ENCODE measurements at regions not wholly inside any gene's neighbourhood (a gene's known extent, or its start where the extent isn't known, plus 50 kb on each side); places are given as distances from the start of the nearest gene placed in this dataset.
A peak's percentile ranks its signal among the peaks of the same experiment; 100 is the strongest.

GRCh38 chr1:209364716-209365115, 218.8 kb upstream of the CAMK1G start:
- DNase-seq, result no peak

- no peak for DNase-seq
Measured at GRCh38 chr1:209367061-209367772, 216.3 kb upstream of the CAMK1G start.

- DNase-seq, result no peak
Measured at GRCh38 chr1:209368864-209369598, 214.5 kb upstream of the CAMK1G start.

- DNase-seq, result no peak
Measured at GRCh38 chr1:209370241-209370995, 213.1 kb upstream of the CAMK1G start.

- DNase-seq, result no peak
Measured at GRCh38 chr1:209375097-209375496, 208.4 kb upstream of the CAMK1G start.

GRCh38 chr1:209375671-209376365, 207.7 kb upstream of the CAMK1G start:
- DNase-seq, result no peak

- DNase-seq, result no peak
Measured at GRCh38 chr1:209376774-209377173, 206.7 kb upstream of the CAMK1G start.

- no peak for DNase-seq
Measured at GRCh38 chr1:209377995-209378394, 205.5 kb upstream of the CAMK1G start.

GRCh38 chr1:209379280-209379679, 204.2 kb upstream of the CAMK1G start:
- DNase-seq, result no peak

GRCh38 chr1:209380420-209380819, 203.1 kb upstream of the CAMK1G start:
- peak; percentile 11 to 47 (median 44) for DNase-seq

GRCh38 chr1:209382231-209383100, 201.0 kb upstream of the CAMK1G start:
- DNase-seq, result no peak

- no peak for DNase-seq
Measured at GRCh38 chr1:209383422-209383821, 200.1 kb upstream of the CAMK1G start.

- DNase-seq, result no peak
Measured at GRCh38 chr1:209383907-209384709, 199.4 kb upstream of the CAMK1G start.

GRCh38 chr1:209384710-209385550, 198.6 kb upstream of the CAMK1G start:
- no peak for DNase-seq

- DNase-seq, result no peak
Measured at GRCh38 chr1:209386156-209386555, 197.4 kb upstream of the CAMK1G start.

GRCh38 chr1:209387271-209387968, 196.1 kb upstream of the CAMK1G start:
- DNase-seq, result no peak

- DNase-seq, result no peak
Measured at GRCh38 chr1:209387969-209388329, 195.6 kb upstream of the CAMK1G start.

GRCh38 chr1:209388358-209388757, 195.2 kb upstream of the CAMK1G start:
- DNase-seq, result no peak

GRCh38 chr1:209389258-209389657, 194.3 kb upstream of the CAMK1G start:
- DNase-seq, result peak; percentile 29 to 54 (median 52)

- no peak for DNase-seq
Measured at GRCh38 chr1:209389975-209390374, 193.5 kb upstream of the CAMK1G start.
